GM23338 (cell line): ENCODE measurements at regions not wholly inside any gene's neighbourhood (a gene's known extent, or its start where the extent isn't known, plus 50 kb on each side); places are given as distances from the start of the nearest gene placed in this dataset.

Experiments
- ATAC-seq: fragments of 200-7000 bp; cut with Tn5 transposase; 3 replicates; pipeline ENCODE4 v1.9.1; 2020
- DNase-seq: peaks from one replicate; pipeline ENCODE4 v3.0.0-alpha.2; 2015; ENCODE audit warnings: low spot score
- H2AFZ ChIP-seq: fragments of 200-600 bp; sonication (generic); 2 replicates; pipeline ENCODE4 v1.8.0; 2016; ENCODE audit warnings: antibody characterized with exemption, mild to moderate bottlenecking, moderate library complexity
- H3F3A ChIP-seq: fragments of 200-600 bp; sonication (generic); replicated peaks from 2 replicates; pipeline ENCODE4 v1.8.0; 2017; ENCODE audit warnings: antibody characterized with exemption, mixed run types, low read depth
- H3K27ac ChIP-seq: fragments of 200-600 bp; sonication (generic); 2 replicates; pipeline ENCODE4 v1.6.1; 2016; ENCODE audit warnings: low read depth
- H3K27me3 ChIP-seq: fragments of 200-600 bp; sonication (generic); 2 replicates; pipeline ENCODE4 v1.8.0; 2016; ENCODE audit warnings: mild to moderate bottlenecking, mixed run types, moderate library complexity; ENCODE audit not compliant: insufficient read depth
- H3K36me3 ChIP-seq: fragments of 200-600 bp; sonication (generic); 2 replicates; pipeline ENCODE4 v1.8.0; 2016; ENCODE audit warnings: mild to moderate bottlenecking; ENCODE audit not compliant: insufficient read depth
- H3K4me1 ChIP-seq: fragments of 200-600 bp; sonication (generic); 2 replicates; pipeline ENCODE4 v1.8.0; 2016; ENCODE audit warnings: mild to moderate bottlenecking, moderate library complexity; ENCODE audit not compliant: insufficient read depth
- H3K4me2 ChIP-seq: fragments of 200-600 bp; sonication (generic); 2 replicates; pipeline ENCODE4 v1.7.1; 2017; ENCODE audit warnings: mixed run types
- H3K4me3 ChIP-seq: fragments of 200-600 bp; sonication (generic); 2 replicates; pipeline ENCODE4 v1.6.1; 2016; ENCODE audit warnings: mixed run types
- H3K79me2 ChIP-seq: fragments of 200-600 bp; sonication (generic); replicated peaks from 2 replicates; pipeline ENCODE4 v1.8.0; 2017; ENCODE audit warnings: mild to moderate bottlenecking; ENCODE audit not compliant: insufficient read depth
- H3K9me2 ChIP-seq: fragments of 200-600 bp; sonication (generic); 2 replicates; pipeline ENCODE4 v1.8.0; 2017; ENCODE audit not compliant: insufficient read depth
- H4K20me1 ChIP-seq: fragments of 200-600 bp; sonication (generic); replicated peaks from 2 replicates; pipeline ENCODE4 v1.8.0; 2017; ENCODE audit warnings: mild to moderate bottlenecking; ENCODE audit not compliant: insufficient read depth
- H3K27ac Mint-ChIP-seq: 2 replicates; pipeline ENCODE4 v1.8.0; 2020; ENCODE audit warnings: inconsistent platforms, mild to moderate bottlenecking, moderate library complexity, mixed read lengths
- H3K27me3 Mint-ChIP-seq: 3 replicates; pipeline ENCODE4 v1.8.0; 2022; ENCODE audit warnings: low read depth, mild to moderate bottlenecking, moderate library complexity, mixed read lengths, inconsistent platforms; ENCODE audit not compliant: insufficient read depth, poor library complexity
- H3K36me3 Mint-ChIP-seq: 3 replicates; pipeline ENCODE4 v1.8.0; 2021; ENCODE audit warnings: low read depth, mild to moderate bottlenecking, inconsistent platforms, moderate library complexity, mixed read lengths
- H3K4me1 Mint-ChIP-seq: 3 replicates; pipeline ENCODE4 v1.8.0; 2020; ENCODE audit warnings: mild to moderate bottlenecking, inconsistent platforms, mixed read lengths
- H3K4me3 Mint-ChIP-seq: 3 replicates; pipeline ENCODE4 v1.8.0; 2021; ENCODE audit warnings: moderate library complexity, mild to moderate bottlenecking, inconsistent platforms, mixed read lengths
- H3K9me3 Mint-ChIP-seq: 3 replicates; pipeline ENCODE4 v1.8.0; 2020; ENCODE audit warnings: moderate library complexity, mild to moderate bottlenecking, inconsistent platforms, mixed read lengths
- EZH2phosphoT487 ChIP-seq: fragments of 200-600 bp; sonication (generic); IDR thresholded peaks from one replicate; pipeline ENCODE4 v1.8.1; 2018; ENCODE audit warnings: antibody characterized with exemption; ENCODE audit not compliant: unreplicated experiment
- JUNB ChIP-seq: IDR thresholded peaks from one replicate; pipeline ENCODE4 v1.6.1; 2016; ENCODE audit warnings: antibody characterized with exemption; ENCODE audit not compliant: unreplicated experiment
- NANOG ChIP-seq: IDR thresholded peaks from 2 replicates; pipeline ENCODE4 v1.6.1; 2016; ENCODE audit warnings: antibody characterized with exemption, borderline replicate concordance
- REST ChIP-seq: IDR thresholded peaks from one replicate; pipeline ENCODE4 v1.6.1; 2018; ENCODE audit warnings: antibody characterized with exemption; ENCODE audit not compliant: unreplicated experiment
- ZNF114 ChIP-seq: fragments of 250-450 bp; sonication (Bioruptor Pico); IDR thresholded peaks from 2 replicates; pipeline ENCODE4 v1.5.0; 2020; ENCODE audit warnings: mild to moderate bottlenecking, moderate library complexity
- ZNF331 ChIP-seq: fragments of 250-450 bp; sonication (Bioruptor Pico); IDR thresholded peaks from 2 replicates; pipeline ENCODE4 v1.5.0; 2020; ENCODE audit warnings: low read depth, mild to moderate bottlenecking, moderate library complexity
- TF ChIP-seq, protein P1 (sequence below): IDR thresholded peaks from 2 replicates; pipeline ENCODE4 v1.6.1; 2016; ENCODE audit warnings: antibody characterized with exemption
- TF ChIP-seq, protein P2 (sequence below), 2 experiments: fragments of 200-600 bp in 1 of 2; sonication (generic) in 1 of 2; conservative IDR thresholded peaks; 2 replicates each; pipeline versions ENCODE4 v1.5.1 to v1.6.1; 2016 to 2017; ENCODE audit warnings: antibody characterized with exemption in 2 of 2, low read depth in 2 of 2, mild to moderate bottlenecking in 2 of 2, moderate library complexity in 1 of 2

GRCh38 chr6:77026341-77026740 lies 436.9 kb downstream of the HTR1B start (continued):
- TF ChIP-seq, protein P1, sequence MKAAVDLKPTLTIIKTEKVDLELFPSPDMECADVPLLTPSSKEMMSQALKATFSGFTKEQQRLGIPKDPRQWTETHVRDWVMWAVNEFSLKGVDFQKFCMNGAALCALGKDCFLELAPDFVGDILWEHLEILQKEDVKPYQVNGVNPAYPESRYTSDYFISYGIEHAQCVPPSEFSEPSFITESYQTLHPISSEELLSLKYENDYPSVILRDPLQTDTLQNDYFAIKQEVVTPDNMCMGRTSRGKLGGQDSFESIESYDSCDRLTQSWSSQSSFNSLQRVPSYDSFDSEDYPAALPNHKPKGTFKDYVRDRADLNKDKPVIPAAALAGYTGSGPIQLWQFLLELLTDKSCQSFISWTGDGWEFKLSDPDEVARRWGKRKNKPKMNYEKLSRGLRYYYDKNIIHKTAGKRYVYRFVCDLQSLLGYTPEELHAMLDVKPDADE, result no peak
- TF ChIP-seq ZNF331 (CRISPR knock-in tag) (no peak), JUNB (no peak), REST (no peak), NANOG (no peak)

DNA sequence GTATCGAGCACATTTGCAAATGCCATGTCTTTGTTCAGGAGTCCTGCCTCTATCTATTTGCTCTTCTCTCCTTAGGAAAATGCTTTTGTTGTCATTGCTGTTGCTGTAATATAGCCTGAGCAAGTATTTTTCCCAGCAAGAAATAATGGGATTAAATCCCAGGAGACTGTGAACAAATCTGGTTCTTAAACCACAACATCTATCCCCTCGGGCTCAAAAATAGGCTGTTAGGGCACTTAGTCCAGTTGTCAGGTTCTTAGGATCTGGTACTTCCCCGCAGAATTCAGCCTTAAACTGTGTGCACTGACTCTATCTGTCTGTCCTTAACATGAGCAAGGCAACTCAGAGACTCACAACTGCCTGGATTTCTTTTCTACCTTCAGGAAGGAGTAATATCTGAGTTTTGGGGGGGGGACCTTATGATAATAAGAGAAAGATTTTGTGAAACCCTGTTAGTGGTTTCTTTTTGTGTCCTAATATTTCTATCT lies 437.5 kb downstream of the HTR1B start:
- Histone ChIP-seq H3K4me1 (no peaks in the 10 kb centered on the region), H3K79me2 (no peaks in the 10 kb centered on the region), H3K27ac (no peak overlapping the region), H3F3A (no peaks in the 10 kb centered on the region), H3K4me2 (no peak overlapping the region), H3K4me3 (no peak overlapping the region), H3K9me2 (no peaks in the 10 kb centered on the region; the same call in 1 of the 2 replicates), H2AFZ (no peak overlapping the region), H3K27me3 (no peaks in the 10 kb centered on the region), H4K20me1 (no peaks in the 10 kb centered on the region), H3K36me3 (no peaks in the 10 kb centered on the region)
- H3K9me3 Mint-ChIP-seq, result no peaks in the 10 kb centered on the region
- no peaks in the 10 kb centered on the region for H3K4me1 Mint-ChIP-seq
- ATAC-seq (no peak), DNase-seq (no peak)
- H3K36me3 Mint-ChIP-seq, result no peaks in the 10 kb centered on the region
- H3K27ac Mint-ChIP-seq, result no peak overlapping the region
- H3K4me3 Mint-ChIP-seq, result no peak overlapping the region
- H3K27me3 Mint-ChIP-seq, result no peaks in the 10 kb centered on the region
- no peak for TF ChIP-seq ZNF114 (CRISPR knock-in tag)
- TF ChIP-seq, protein P2, sequence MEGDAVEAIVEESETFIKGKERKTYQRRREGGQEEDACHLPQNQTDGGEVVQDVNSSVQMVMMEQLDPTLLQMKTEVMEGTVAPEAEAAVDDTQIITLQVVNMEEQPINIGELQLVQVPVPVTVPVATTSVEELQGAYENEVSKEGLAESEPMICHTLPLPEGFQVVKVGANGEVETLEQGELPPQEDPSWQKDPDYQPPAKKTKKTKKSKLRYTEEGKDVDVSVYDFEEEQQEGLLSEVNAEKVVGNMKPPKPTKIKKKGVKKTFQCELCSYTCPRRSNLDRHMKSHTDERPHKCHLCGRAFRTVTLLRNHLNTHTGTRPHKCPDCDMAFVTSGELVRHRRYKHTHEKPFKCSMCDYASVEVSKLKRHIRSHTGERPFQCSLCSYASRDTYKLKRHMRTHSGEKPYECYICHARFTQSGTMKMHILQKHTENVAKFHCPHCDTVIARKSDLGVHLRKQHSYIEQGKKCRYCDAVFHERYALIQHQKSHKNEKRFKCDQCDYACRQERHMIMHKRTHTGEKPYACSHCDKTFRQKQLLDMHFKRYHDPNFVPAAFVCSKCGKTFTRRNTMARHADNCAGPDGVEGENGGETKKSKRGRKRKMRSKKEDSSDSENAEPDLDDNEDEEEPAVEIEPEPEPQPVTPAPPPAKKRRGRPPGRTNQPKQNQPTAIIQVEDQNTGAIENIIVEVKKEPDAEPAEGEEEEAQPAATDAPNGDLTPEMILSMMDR (conservative IDR thresholded peaks at IDR 0.05; ENCODE audit: low read depth in 2 of 2), result no peak
- TF ChIP-seq EZH2phosphoT487, result no peak
- no peak for TF ChIP-seq ZNF331 (CRISPR knock-in tag)
- TF ChIP-seq, protein P1, result no peak
